ENCODE measurements at regions not wholly inside any gene's neighbourhood (a gene's known extent, or its start where the extent isn't known, plus 50 kb on each side); places are given as distances from the start of the nearest gene placed in this dataset.

- Histone ChIP-seq H3K9me3 (ENCODE audit: control insufficient read depth, low read depth, low read length) (no peaks in the 10 kb centered on the region), H3K27me3 (ENCODE audit: control insufficient read depth, insufficient read depth, low read length) (no peaks in the 10 kb centered on the region), H3K36me3 (ENCODE audit: control insufficient read depth, insufficient read depth, low read length) (peaks cover 21% of the 10 kb centered on the region), H3K27ac (ENCODE audit: low read length) (peak overlapping the region; percentile 63), H3K4me3 (ENCODE audit: low read length) (no peak overlapping the region), H3K4me1 (ENCODE audit: control insufficient read depth, insufficient read depth, low read length) (peaks cover 49% of the 10 kb centered on the region)
- DNase-seq = peak in 1 of 2 donors; percentile 38
- WGBS (ENCODE audit: insufficient coverage, low lambda C conversion rate) = no CpG with 5 or more reads among the region's 2 CpGs
Measured at GRCh38 chr15:62824111-62825015, 218.2 kb upstream of the TPM1 start.

DNA sequence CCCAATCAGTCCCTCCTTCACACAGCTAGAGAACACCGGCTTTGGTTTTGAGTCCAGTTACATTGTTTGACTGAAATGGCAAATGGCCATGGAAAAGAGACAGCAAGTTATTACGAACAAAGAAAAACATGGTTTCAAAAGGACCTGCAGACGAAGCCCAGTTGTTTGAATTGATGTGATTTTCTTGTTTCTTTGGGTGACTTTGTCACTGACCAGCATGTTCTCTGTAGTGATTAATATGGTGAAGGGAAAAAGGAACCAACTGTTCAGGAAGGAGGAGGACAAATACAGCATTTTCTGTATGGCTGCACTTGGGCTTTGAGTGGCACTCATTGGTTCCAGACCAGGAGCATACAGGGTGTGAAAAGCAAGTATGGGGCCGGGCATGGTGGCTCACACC lies 217.4 kb upstream of the TPM1 start:
- Histone ChIP-seq H3K9me3 (ENCODE audit: control insufficient read depth, low read depth, low read length) (no peaks in the 10 kb centered on the region), H3K4me3 (ENCODE audit: low read length) (no peak overlapping the region), H3K27ac (ENCODE audit: low read length) (no peak overlapping the region), H3K27me3 (ENCODE audit: control insufficient read depth, insufficient read depth, low read length) (no peaks in the 10 kb centered on the region), H3K4me1 (ENCODE audit: control insufficient read depth, insufficient read depth, low read length) (peaks cover 43% of the 10 kb centered on the region), H3K36me3 (ENCODE audit: control insufficient read depth, insufficient read depth, low read length) (peaks cover 15% of the 10 kb centered on the region)
- no peak for DNase-seq
- WGBS (ENCODE audit: insufficient coverage, low lambda C conversion rate) = 100% methylated on average over 2 of the region's 4 CpGs

GRCh38 chr15:62826561-62826960 lies 216.0 kb upstream of the TPM1 start:
- H3K4me1 ChIP-seq (ENCODE audit: control insufficient read depth, insufficient read depth, low read length) = peaks cover 30% of the 10 kb centered on the region
- no peak overlapping the region for H3K27ac ChIP-seq (ENCODE audit: low read length)
- H3K27me3 ChIP-seq (ENCODE audit: control insufficient read depth, insufficient read depth, low read length) = no peaks in the 10 kb centered on the region
- no peak for DNase-seq
- no peaks in the 10 kb centered on the region for H3K9me3 ChIP-seq (ENCODE audit: control insufficient read depth, low read depth, low read length)
- peaks cover 11% of the 10 kb centered on the region for H3K36me3 ChIP-seq (ENCODE audit: control insufficient read depth, insufficient read depth, low read length)
- H3K4me3 ChIP-seq (ENCODE audit: low read length) = no peak overlapping the region
- no CpG with 5 or more reads among the region's 1 CpG for WGBS (ENCODE audit: insufficient coverage, low lambda C conversion rate)

DNA sequence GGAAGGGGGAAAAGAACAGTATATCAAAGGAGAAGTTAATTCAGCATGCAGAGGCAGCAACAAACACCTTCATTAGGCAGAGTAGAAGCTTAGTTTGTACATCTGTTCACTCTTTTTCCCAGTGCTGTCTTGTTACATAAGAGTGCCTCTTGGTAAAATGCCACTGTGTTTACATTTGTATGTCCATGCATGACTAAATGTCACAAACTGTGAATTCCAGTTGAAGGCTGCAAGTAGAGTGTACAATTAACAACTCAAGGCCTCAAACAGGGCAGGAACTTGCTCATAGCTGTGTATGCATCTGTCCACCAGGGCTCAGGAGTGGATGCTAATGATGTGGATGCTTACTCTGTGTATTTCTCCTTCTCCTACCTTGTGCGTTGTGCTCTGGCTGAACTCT lies 214.2 kb upstream of the TPM1 start:
- no peak for DNase-seq
- peaks cover 16% of the 10 kb centered on the region for H3K36me3 ChIP-seq (ENCODE audit: control insufficient read depth, insufficient read depth, low read length)
- H3K4me3 ChIP-seq (ENCODE audit: low read length) = no peak overlapping the region
- H3K27me3 ChIP-seq (ENCODE audit: control insufficient read depth, insufficient read depth, low read length) = no peaks in the 10 kb centered on the region
- no peaks in the 10 kb centered on the region for H3K9me3 ChIP-seq (ENCODE audit: control insufficient read depth, low read depth, low read length)
- peaks cover 17% of the 10 kb centered on the region for H3K4me1 ChIP-seq (ENCODE audit: control insufficient read depth, insufficient read depth, low read length)
- WGBS (ENCODE audit: insufficient coverage, low lambda C conversion rate) = no CpG with 5 or more reads among the region's 1 CpG
- no peak overlapping the region for H3K27ac ChIP-seq (ENCODE audit: low read length)

DNA sequence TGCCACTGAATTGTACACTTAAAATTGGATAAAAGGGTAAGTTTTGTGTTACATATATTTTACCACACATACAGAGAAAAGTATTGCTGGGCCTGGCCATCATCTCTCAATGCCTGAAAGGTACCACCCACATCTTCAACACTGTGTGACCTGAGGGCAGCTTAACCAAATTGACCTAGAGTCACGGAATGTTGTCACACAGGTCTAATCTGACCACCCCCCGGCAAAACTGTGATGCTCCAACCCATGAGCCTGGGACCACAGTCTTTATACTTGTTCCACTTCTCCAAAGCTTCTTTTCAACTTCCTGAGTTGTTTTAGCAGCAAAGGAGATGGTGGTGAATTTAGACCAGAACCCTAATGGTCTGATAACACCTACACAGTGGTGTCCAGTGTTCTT lies 210.3 kb upstream of the TPM1 start:
- no CpG with 5 or more reads among the region's 2 CpGs for WGBS (ENCODE audit: insufficient coverage, low lambda C conversion rate)
- no peaks in the 10 kb centered on the region for H3K27me3 ChIP-seq (ENCODE audit: control insufficient read depth, insufficient read depth, low read length)
- no peak overlapping the region for H3K4me3 ChIP-seq (ENCODE audit: low read length)
- H3K4me1 ChIP-seq (ENCODE audit: control insufficient read depth, insufficient read depth, low read length) = peaks cover 14% of the 10 kb centered on the region
- H3K27ac ChIP-seq (ENCODE audit: low read length) = no peak overlapping the region
- no peaks in the 10 kb centered on the region for H3K9me3 ChIP-seq (ENCODE audit: control insufficient read depth, low read depth, low read length)
- no peak for DNase-seq
- H3K36me3 ChIP-seq (ENCODE audit: control insufficient read depth, insufficient read depth, low read length) = peaks cover 39% of the 10 kb centered on the region

DNA sequence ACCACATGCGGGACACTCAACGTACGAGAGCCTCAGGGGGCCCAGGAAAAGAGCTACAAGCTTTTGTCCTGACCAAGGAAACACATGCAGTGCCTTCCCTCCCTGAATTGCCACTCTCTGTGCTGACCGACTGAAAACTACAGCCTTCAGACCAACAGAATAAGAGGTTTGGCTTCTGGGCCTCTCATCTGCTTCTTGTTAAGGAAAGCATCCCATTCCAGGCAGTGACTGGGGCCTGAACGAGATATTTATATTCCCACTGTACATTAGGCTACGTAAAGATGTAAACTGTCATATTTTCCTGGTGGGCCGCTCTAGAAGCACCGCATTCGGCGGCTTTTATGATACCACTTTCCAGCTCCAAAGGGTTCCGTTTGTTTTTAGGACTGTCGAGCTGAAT lies 208.9 kb upstream of the TPM1 start:
- peaks cover 14% of the 10 kb centered on the region for H3K4me1 ChIP-seq (ENCODE audit: control insufficient read depth, insufficient read depth, low read length)
- peaks cover 49% of the 10 kb centered on the region for H3K36me3 ChIP-seq (ENCODE audit: control insufficient read depth, insufficient read depth, low read length)
- H3K27ac ChIP-seq (ENCODE audit: low read length) = no peak overlapping the region
- H3K27me3 ChIP-seq (ENCODE audit: control insufficient read depth, insufficient read depth, low read length) = no peaks in the 10 kb centered on the region
- no peak for DNase-seq
- no CpG with 5 or more reads among the region's 12 CpGs for WGBS (ENCODE audit: insufficient coverage, low lambda C conversion rate)
- H3K4me3 ChIP-seq (ENCODE audit: low read length) = no peak overlapping the region
- no peaks in the 10 kb centered on the region for H3K9me3 ChIP-seq (ENCODE audit: control insufficient read depth, low read depth, low read length)

- Histone ChIP-seq H3K4me1 (ENCODE audit: control insufficient read depth, insufficient read depth, low read length) (peaks cover 14% of the 10 kb centered on the region), H3K4me3 (ENCODE audit: low read length) (no peak overlapping the region), H3K27ac (ENCODE audit: low read length) (peak overlapping the region; percentile 17), H3K36me3 (ENCODE audit: control insufficient read depth, insufficient read depth, low read length) (peaks cover 58% of the 10 kb centered on the region), H3K27me3 (ENCODE audit: control insufficient read depth, insufficient read depth, low read length) (no peaks in the 10 kb centered on the region), H3K9me3 (ENCODE audit: control insufficient read depth, low read depth, low read length) (no peaks in the 10 kb centered on the region)
- WGBS (ENCODE audit: insufficient coverage, low lambda C conversion rate) = no CpG with 5 or more reads among the region's 7 CpGs
- peak; percentile 47 to 81 for DNase-seq
Measured at GRCh38 chr15:62834686-62835329, 207.7 kb upstream of the TPM1 start.

DNA sequence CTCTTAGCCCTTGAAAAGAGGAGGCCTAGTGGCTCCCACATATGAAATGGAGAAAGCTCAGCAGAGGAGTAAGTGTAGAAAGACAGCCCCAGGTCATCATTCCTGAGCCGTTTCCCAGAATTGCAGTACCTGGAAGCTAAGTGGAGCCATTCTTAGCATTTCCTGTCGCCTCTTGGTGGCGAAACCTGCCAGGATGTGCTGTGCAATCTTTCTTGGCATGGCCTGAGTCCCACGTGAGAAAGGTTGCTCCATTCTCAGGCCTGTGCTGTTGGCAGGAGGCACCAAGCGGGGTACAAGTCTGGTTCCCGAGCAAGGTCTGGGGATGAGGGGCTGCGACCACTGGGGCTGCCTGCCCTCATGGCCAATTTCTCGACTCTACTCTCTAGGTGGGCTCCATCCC lies 207.2 kb upstream of the TPM1 start:
- H3K4me1 ChIP-seq (ENCODE audit: control insufficient read depth, insufficient read depth, low read length) = peaks cover 14% of the 10 kb centered on the region
- no CpG with 5 or more reads among the region's 8 CpGs for WGBS (ENCODE audit: insufficient coverage, low lambda C conversion rate)
- peaks cover 61% of the 10 kb centered on the region for H3K36me3 ChIP-seq (ENCODE audit: control insufficient read depth, insufficient read depth, low read length)
- no peaks in the 10 kb centered on the region for H3K9me3 ChIP-seq (ENCODE audit: control insufficient read depth, low read depth, low read length)
- no peak overlapping the region for H3K4me3 ChIP-seq (ENCODE audit: low read length)
- H3K27ac ChIP-seq (ENCODE audit: low read length) = peak overlapping the region; percentile 17
- no peaks in the 10 kb centered on the region for H3K27me3 ChIP-seq (ENCODE audit: control insufficient read depth, insufficient read depth, low read length)
- no peak for DNase-seq

- no CpG with 5 or more reads among the region's 16 CpGs for WGBS (ENCODE audit: insufficient coverage, low lambda C conversion rate)
- no peak overlapping the region for H3K4me3 ChIP-seq (ENCODE audit: low read length)
- no peak for DNase-seq
- H3K4me1 ChIP-seq (ENCODE audit: control insufficient read depth, insufficient read depth, low read length) = peaks cover 14% of the 10 kb centered on the region
- H3K27me3 ChIP-seq (ENCODE audit: control insufficient read depth, insufficient read depth, low read length) = no peaks in the 10 kb centered on the region
- no peak overlapping the region for H3K27ac ChIP-seq (ENCODE audit: low read length)
- peaks cover 65% of the 10 kb centered on the region for H3K36me3 ChIP-seq (ENCODE audit: control insufficient read depth, insufficient read depth, low read length)
- H3K9me3 ChIP-seq (ENCODE audit: control insufficient read depth, low read depth, low read length) = no peaks in the 10 kb centered on the region
Measured at GRCh38 chr15:62835762-62836161, 206.8 kb upstream of the TPM1 start.

DNA sequence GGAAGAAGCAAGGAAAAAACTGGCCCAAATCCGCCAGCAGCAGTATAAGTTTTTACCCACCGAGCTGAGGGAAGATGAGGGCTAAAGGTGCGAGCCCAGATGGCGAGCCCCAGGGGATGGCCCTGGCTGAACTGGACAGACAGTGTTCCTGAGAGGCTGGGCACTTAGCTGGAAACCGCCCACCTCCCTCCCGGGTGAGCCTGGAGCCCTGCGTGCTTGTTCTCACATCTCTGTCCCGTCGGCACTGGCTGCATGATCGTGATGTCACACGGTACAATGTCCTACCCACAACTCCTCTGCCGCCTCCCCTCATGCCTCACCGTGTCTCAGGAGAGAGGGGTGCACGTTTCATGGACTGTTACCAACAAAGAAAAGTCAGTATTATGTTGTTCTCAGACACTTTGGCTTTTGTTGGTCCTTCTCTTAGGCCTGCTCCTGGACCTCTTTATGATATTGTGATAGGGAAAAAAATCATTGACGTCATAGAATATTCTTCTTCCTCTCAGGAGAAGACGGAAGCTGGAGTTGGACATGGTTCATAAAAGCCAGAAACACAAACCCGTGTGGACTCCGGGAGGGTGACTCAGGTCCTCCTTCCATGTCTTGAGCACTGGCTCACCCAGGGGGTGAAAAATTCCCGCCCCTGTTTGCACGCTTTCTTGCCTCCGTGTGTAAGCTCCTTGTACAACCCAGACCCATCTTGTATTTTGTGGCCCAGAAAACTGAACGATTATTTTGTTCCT lies 201.8 kb upstream of the TPM1 start:
- Histone ChIP-seq H3K27me3 (ENCODE audit: control insufficient read depth, insufficient read depth, low read length) (no peaks in the 10 kb centered on the region), H3K4me1 (ENCODE audit: control insufficient read depth, insufficient read depth, low read length) (no peaks in the 10 kb centered on the region), H3K27ac (ENCODE audit: low read length) (no peak overlapping the region), H3K9me3 (ENCODE audit: control insufficient read depth, low read depth, low read length) (no peaks in the 10 kb centered on the region), H3K36me3 (ENCODE audit: control insufficient read depth, insufficient read depth, low read length) (peaks cover 67% of the 10 kb centered on the region), H3K4me3 (ENCODE audit: low read length) (no peak overlapping the region)
- no peak for DNase-seq
- no CpG with 5 or more reads among the region's 22 CpGs for WGBS (ENCODE audit: insufficient coverage, low lambda C conversion rate)
